OCI-LY3 (cell line): ENCODE measurements at regions not wholly inside any gene's neighbourhood (a gene's known extent, or its start where the extent isn't known, plus 50 kb on each side); places are given as distances from the start of the nearest gene placed in this dataset.

Experiments
- H2AFZ ChIP-seq: fragments of 200-600, 300-600 bp; shearing (Covaris generic); 2 replicates; pipeline ENCODE4 v1.6.0; 2014; ENCODE audit warnings: antibody characterized with exemption, low read depth, low read length
- H3K27ac ChIP-seq: fragments of 200-600, 300-600 bp; sonication (generic); 2 replicates; pipeline ENCODE4 v1.5.1; 2014; ENCODE audit warnings: mild to moderate bottlenecking, low read length, moderate library complexity, mixed read lengths
- H3K27me3 ChIP-seq: fragments of 200-600, 300-600 bp; sonication (generic); 2 replicates; pipeline ENCODE4 v1.6.1; 2014; ENCODE audit warnings: low read depth, low read length, mixed read lengths
- H3K36me3 ChIP-seq: fragments of 200-600, 300-600 bp; sonication (generic); replicated peaks from 2 replicates; pipeline ENCODE3; 2014; ENCODE audit warnings: low read depth, low read length, mixed read lengths
- H3K4me1 ChIP-seq: fragments of 300-600, 200-600 bp; sonication (generic); 2 replicates; pipeline ENCODE4 v1.6.1; 2014; ENCODE audit warnings: low read length, mixed read lengths
- H3K4me2 ChIP-seq: fragments of 200-600, 300-600 bp; sonication (generic); 2 replicates; pipeline ENCODE4 v1.6.1; 2014; ENCODE audit warnings: low read length, mixed read lengths
- H3K4me3 ChIP-seq: fragments of 300-600, 200-600 bp; sonication (generic); 2 replicates; pipeline ENCODE4 v1.5.1; 2014; ENCODE audit warnings: antibody characterized with exemption, mild to moderate bottlenecking, low read length, moderate library complexity
- H3K79me2 ChIP-seq: fragments of 300-600, 200-600 bp; shearing (Covaris generic); 2 replicates; pipeline ENCODE4 v1.6.1; 2014; ENCODE audit warnings: mild to moderate bottlenecking, low read length, mixed read lengths
- H3K9ac ChIP-seq: fragments of 300-600, 200-600 bp; shearing (Covaris generic); 2 replicates; pipeline ENCODE4 v1.6.0; 2014; ENCODE audit warnings: mild to moderate bottlenecking, low read length, moderate library complexity
- H3K9me3 ChIP-seq: fragments of 200-600, 300-600 bp; shearing (Covaris generic); 2 replicates; pipeline ENCODE4 v1.6.1; 2014; ENCODE audit warnings: low read length, mixed read lengths; ENCODE audit not compliant: insufficient read depth
- H4K20me1 ChIP-seq: fragments of 200-600, 300-600 bp; sonication (generic); 2 replicates; pipeline ENCODE4 v1.6.1; 2016; ENCODE audit warnings: low read length, mixed read lengths; ENCODE audit not compliant: insufficient read depth
- CTCF ChIP-seq: fragments of 200-600, 300-600 bp; sonication (generic); IDR thresholded peaks from 2 replicates; pipeline ENCODE4 v1.5.1; 2014; ENCODE audit warnings: antibody characterized with exemption, low read length, low read depth
- EZH2phosphoT487 ChIP-seq: fragments of 200-600 bp; shearing (Covaris generic); IDR thresholded peaks from 2 replicates; pipeline ENCODE4 v1.6.1; 2018; ENCODE audit warnings: antibody characterized with exemption, mixed run types, low read depth

- Histone ChIP-seq H3K27ac (no peak overlapping the region), H3K27me3 (no peaks in the 10 kb centered on the region), H3K36me3 (no peaks in the 10 kb centered on the region), H3K4me2 (no peak overlapping the region), H3K9ac (no peak overlapping the region), H3K4me1 (no peaks in the 10 kb centered on the region), H3K9me3 (no peaks in the 10 kb centered on the region), H2AFZ (no peak overlapping the region), H3K4me3 (no peak overlapping the region), H4K20me1 (no peaks in the 10 kb centered on the region), H3K79me2 (no peaks in the 10 kb centered on the region)
- TF ChIP-seq CTCF, result no peak
Observed at GRCh38 chr6:144415014-144415413, 129.9 kb downstream of the UTRN start.

- Histone ChIP-seq H4K20me1 (no peaks in the 10 kb centered on the region), H3K4me3 (no peak overlapping the region), H2AFZ (no peak overlapping the region), H3K27me3 (no peaks in the 10 kb centered on the region), H3K27ac (no peak overlapping the region), H3K4me2 (no peak overlapping the region), H3K9ac (no peak overlapping the region), H3K4me1 (no peaks in the 10 kb centered on the region), H3K79me2 (no peaks in the 10 kb centered on the region), H3K36me3 (no peaks in the 10 kb centered on the region), H3K9me3 (no peaks in the 10 kb centered on the region)
- TF ChIP-seq CTCF (no peak), EZH2phosphoT487 (no peak)
Observed at GRCh38 chr6:144415835-144416237, 130.7 kb downstream of the UTRN start.

DNA sequence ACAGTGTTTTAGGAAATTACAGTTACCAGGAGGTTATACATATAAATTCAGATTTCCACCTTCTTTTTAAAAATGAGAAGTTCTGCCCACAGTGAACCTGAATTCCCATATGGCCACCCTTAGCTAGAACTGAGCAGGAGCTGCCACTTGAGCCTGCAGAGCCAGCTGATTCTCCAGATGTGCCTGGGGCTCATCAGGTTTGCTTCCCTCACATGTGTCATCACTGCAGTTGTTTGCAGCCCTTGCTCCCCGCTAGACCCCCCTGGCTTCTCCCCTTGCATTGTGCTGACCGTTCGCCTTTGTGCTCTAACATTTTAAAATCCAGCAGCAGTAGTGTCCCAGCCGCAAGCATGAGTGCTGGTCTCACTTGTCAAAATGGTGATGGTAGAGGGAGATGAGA is 131.1 kb downstream of the UTRN start:
- Histone ChIP-seq H3K4me2 (no peak overlapping the region), H4K20me1 (no peaks in the 10 kb centered on the region), H3K4me3 (no peak overlapping the region), H3K27ac (no peak overlapping the region), H3K27me3 (no peaks in the 10 kb centered on the region), H3K36me3 (no peaks in the 10 kb centered on the region), H3K9me3 (no peaks in the 10 kb centered on the region), H3K4me1 (no peaks in the 10 kb centered on the region), H3K9ac (no peak overlapping the region), H2AFZ (no peak overlapping the region), H3K79me2 (no peaks in the 10 kb centered on the region)
- TF ChIP-seq EZH2phosphoT487, result no peak
- no peak for TF ChIP-seq CTCF

DNA sequence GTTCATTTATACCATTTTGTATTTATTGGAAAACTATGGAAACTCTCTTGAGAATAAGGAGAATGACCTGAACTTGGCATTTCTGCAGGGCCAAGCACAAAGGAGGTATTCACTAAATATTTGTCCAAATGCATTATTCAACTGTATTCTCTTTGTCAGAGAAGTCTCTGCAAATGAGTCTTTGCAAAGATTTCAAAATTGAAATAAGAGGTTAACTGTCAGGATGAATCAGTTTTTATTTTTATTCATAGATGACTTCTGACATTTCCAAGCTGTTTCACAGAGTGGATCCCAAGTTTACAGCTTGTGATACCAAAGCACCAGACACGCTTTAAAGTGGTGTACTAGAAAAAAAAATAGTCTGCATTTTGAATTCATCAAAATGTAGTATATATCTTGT is 131.6 kb downstream of the UTRN start:
- no peaks in the 10 kb centered on the region for H3K27me3 ChIP-seq
- no peaks in the 10 kb centered on the region for H3K36me3 ChIP-seq
- no peak for TF ChIP-seq EZH2phosphoT487
- TF ChIP-seq CTCF, result no peak
- no peaks in the 10 kb centered on the region for H3K79me2 ChIP-seq
- H3K27ac ChIP-seq, result no peak overlapping the region
- H2AFZ ChIP-seq, result no peak overlapping the region
- H3K4me1 ChIP-seq, result no peaks in the 10 kb centered on the region
- H3K4me3 ChIP-seq, result no peak overlapping the region
- no peaks in the 10 kb centered on the region for H4K20me1 ChIP-seq
- H3K4me2 ChIP-seq, result no peak overlapping the region
- H3K9ac ChIP-seq, result no peak overlapping the region
- H3K9me3 ChIP-seq, result no peaks in the 10 kb centered on the region
